MM.1S (cell line): ENCODE measurements at regions not wholly inside any gene's neighbourhood (a gene's known extent, or its start where the extent isn't known, plus 50 kb on each side); places are given as distances from the start of the nearest gene placed in this dataset.

Experiments
- DNase-seq: peaks from one replicate; pipeline ENCODE4 v3.0.0-alpha.2; 2015
- H2AFZ ChIP-seq: fragments of 300-600 bp; sonication (generic); 2 replicates; pipeline ENCODE4 v1.6.0; 2016; ENCODE audit warnings: antibody characterized with exemption, low read length
- H3F3A ChIP-seq: fragments of 300-600 bp; sonication (generic); 2 replicates; pipeline ENCODE4 v1.6.1; 2016; ENCODE audit warnings: mild to moderate bottlenecking, antibody characterized with exemption, low read length, moderate library complexity, mixed read lengths; ENCODE audit not compliant: insufficient read depth
- H3K27ac ChIP-seq: fragments of 300-600 bp; sonication (generic); 2 replicates; pipeline ENCODE4 v1.5.1; 2016; ENCODE audit warnings: mild to moderate bottlenecking, low read length
- H3K27me3 ChIP-seq: fragments of 300-600 bp; sonication (generic); replicated peaks from 2 replicates; pipeline ENCODE4 v1.6.0; 2016; ENCODE audit warnings: low read length; ENCODE audit not compliant: insufficient read depth
- H3K36me3 ChIP-seq: fragments of 300-600 bp; sonication (generic); replicated peaks from 2 replicates; pipeline ENCODE4 v1.6.1; 2016; ENCODE audit warnings: mild to moderate bottlenecking, low read length, mixed read lengths; ENCODE audit not compliant: insufficient read depth
- H3K4me1 ChIP-seq: fragments of 300-600 bp; sonication (generic); 2 replicates; pipeline ENCODE4 v1.6.1; 2016; ENCODE audit warnings: low read length, mixed read lengths
- H3K4me2 ChIP-seq: fragments of 300-600 bp; sonication (generic); 2 replicates; pipeline ENCODE4 v1.6.0; 2016; ENCODE audit warnings: low read depth, low read length
- H3K4me3 ChIP-seq: fragments of 300-600 bp; sonication (generic); 2 replicates; pipeline ENCODE4 v1.5.1; 2016; ENCODE audit warnings: low read length, mixed read lengths
- H3K79me2 ChIP-seq: fragments of 300-600 bp; sonication (generic); 2 replicates; pipeline ENCODE4 v1.6.1; 2016; ENCODE audit warnings: mixed run types, low read length, mixed read lengths
- H3K9ac ChIP-seq: fragments of 300-600 bp; sonication (generic); 2 replicates; pipeline ENCODE4 v1.6.1; 2016; ENCODE audit warnings: low read length, mixed read lengths
- H3K9me2 ChIP-seq: fragments of 300-600 bp; sonication (generic); replicated peaks from 2 replicates; pipeline ENCODE4 v1.6.1; 2016; ENCODE audit warnings: mild to moderate bottlenecking, low read length, mixed read lengths; ENCODE audit not compliant: insufficient read depth
- H3K9me3 ChIP-seq: fragments of 300-600 bp; sonication (generic); replicated peaks from 2 replicates; pipeline ENCODE4 v1.6.1; 2016; ENCODE audit warnings: mild to moderate bottlenecking, low read length, mixed read lengths; ENCODE audit not compliant: insufficient read depth
- H4K20me1 ChIP-seq: fragments of 300-600 bp; sonication (generic); 2 replicates; pipeline ENCODE4 v1.6.1; 2016; ENCODE audit warnings: mild to moderate bottlenecking, low read length, moderate library complexity, mixed read lengths; ENCODE audit not compliant: insufficient read depth
- EZH2 ChIP-seq: fragments of 300-600 bp; sonication (generic); optimal IDR thresholded peaks from 2 replicates; pipeline ENCODE3; 2017; ENCODE audit warnings: low read depth, mild to moderate bottlenecking, antibody characterized with exemption, low read length, mixed read lengths
- EZH2phosphoT487 ChIP-seq: fragments of 300-600 bp; sonication (generic); IDR thresholded peaks from 2 replicates; pipeline ENCODE4 v1.6.1; 2018; ENCODE audit warnings: antibody characterized with exemption, low read length
- TF ChIP-seq, protein P1 (sequence below): fragments of 300-600 bp; sonication (generic); IDR thresholded peaks from 2 replicates; pipeline ENCODE4 v1.5.1; 2016; ENCODE audit warnings: antibody characterized with exemption, low read length, mixed read lengths

DNA sequence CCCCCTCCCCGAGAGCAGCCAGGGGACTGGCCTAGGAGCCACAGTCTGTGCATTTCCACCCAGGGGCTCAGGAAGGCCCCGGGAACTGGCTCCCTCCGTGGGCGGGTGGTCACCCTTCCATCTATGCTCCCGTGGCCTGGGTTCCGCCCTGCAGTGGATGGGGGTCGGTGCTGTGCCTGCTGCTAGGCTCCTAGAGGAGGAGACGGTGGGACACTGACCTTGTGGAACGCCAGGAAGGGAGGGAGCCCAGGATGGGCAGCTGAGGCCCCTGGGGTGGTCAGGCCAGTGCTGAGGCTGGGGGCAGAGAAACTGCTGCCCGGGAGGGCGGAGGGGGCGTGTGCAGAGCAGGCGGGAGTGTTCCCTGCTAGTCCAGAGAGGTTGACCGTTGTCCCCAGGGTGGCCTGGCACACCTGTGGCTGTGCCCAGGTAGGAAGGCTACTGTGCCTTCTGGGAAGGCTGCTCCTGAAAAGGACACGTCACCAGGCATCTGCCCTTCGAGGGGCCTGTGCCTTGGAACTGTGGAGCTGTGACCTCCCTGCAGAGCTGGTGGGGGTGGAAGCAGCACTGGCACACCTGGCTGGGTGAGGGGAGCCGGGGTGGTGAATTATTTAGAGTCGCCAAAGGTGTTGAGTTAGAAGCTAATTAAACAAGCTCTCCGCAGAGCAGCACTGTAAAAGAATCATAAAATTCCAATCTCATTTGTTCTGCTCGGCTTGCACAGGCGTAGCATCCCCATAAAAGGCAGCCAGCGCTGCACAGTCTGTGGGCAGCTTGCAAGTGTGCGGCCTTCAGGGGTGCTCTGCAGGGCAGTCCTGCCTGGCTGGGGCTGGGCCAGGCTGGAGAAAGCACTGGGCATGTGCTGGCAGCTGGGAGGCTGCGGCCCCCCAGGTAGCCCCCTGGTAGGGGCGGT lies 145.1 kb downstream of the KIF26A start:
- Histone ChIP-seq H3K9ac (no peak overlapping the region), H3K27me3 (peaks cover 17% of the 10 kb centered on the region), H4K20me1 (no peaks in the 10 kb centered on the region), H3K9me3 (no peaks in the 10 kb centered on the region), H3K9me2 (no peaks in the 10 kb centered on the region), H3K4me2 (no peak overlapping the region), H3K79me2 (no peaks in the 10 kb centered on the region), H3F3A (no peaks in the 10 kb centered on the region), H3K27ac (no peak overlapping the region), H2AFZ (no peak overlapping the region), H3K4me3 (no peak overlapping the region), H3K36me3 (no peaks in the 10 kb centered on the region), H3K4me1 (no peaks in the 10 kb centered on the region)
- no peak for DNase-seq
- TF ChIP-seq EZH2, result no peak
- no peak for TF ChIP-seq EZH2phosphoT487
- TF ChIP-seq, protein P1, sequence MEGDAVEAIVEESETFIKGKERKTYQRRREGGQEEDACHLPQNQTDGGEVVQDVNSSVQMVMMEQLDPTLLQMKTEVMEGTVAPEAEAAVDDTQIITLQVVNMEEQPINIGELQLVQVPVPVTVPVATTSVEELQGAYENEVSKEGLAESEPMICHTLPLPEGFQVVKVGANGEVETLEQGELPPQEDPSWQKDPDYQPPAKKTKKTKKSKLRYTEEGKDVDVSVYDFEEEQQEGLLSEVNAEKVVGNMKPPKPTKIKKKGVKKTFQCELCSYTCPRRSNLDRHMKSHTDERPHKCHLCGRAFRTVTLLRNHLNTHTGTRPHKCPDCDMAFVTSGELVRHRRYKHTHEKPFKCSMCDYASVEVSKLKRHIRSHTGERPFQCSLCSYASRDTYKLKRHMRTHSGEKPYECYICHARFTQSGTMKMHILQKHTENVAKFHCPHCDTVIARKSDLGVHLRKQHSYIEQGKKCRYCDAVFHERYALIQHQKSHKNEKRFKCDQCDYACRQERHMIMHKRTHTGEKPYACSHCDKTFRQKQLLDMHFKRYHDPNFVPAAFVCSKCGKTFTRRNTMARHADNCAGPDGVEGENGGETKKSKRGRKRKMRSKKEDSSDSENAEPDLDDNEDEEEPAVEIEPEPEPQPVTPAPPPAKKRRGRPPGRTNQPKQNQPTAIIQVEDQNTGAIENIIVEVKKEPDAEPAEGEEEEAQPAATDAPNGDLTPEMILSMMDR, result no peak

DNA sequence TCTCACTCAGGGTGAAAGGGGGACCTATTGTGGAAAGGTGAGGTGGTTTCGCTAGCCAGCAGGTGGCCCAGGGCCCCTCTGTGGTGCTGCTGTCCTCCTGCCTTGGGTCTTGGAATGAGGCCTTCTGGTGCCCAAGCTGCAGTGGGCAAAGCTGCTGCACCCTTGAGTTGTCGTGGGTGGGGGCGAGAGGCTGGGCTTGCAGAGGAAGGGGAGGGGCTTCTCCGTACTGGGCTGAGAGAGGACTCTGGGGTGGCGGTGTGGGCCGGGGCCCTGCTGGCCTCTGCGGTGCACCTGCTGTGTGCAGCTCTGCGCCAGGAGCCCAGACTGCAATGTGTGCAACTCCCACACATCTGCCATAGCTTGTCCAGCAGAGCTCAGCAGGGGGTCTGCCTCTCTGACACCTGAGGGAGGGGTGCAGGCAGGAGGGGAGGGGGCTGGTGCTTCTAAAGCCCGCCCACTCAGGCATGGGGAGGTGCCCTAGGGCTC lies 145.8 kb downstream of the KIF26A start:
- no peaks in the 10 kb centered on the region for H3K4me1 ChIP-seq
- peaks cover 10% of the 10 kb centered on the region; the same call in 1 of the 2 replicates for H3K27me3 ChIP-seq
- H3K4me3 ChIP-seq, result no peak overlapping the region
- no peak for TF ChIP-seq EZH2
- TF ChIP-seq, protein P1, result no peak
- TF ChIP-seq EZH2phosphoT487, result no peak
- no peak for DNase-seq
- H3K9me3 ChIP-seq, result no peaks in the 10 kb centered on the region
- H2AFZ ChIP-seq, result no peak overlapping the region
- no peaks in the 10 kb centered on the region for H3K36me3 ChIP-seq
- no peaks in the 10 kb centered on the region for H4K20me1 ChIP-seq
- no peaks in the 10 kb centered on the region for H3K9me2 ChIP-seq
- no peak overlapping the region for H3K27ac ChIP-seq
- no peak overlapping the region for H3K9ac ChIP-seq
- no peaks in the 10 kb centered on the region for H3F3A ChIP-seq
- H3K79me2 ChIP-seq, result no peaks in the 10 kb centered on the region
- H3K4me2 ChIP-seq, result no peak overlapping the region

DNA sequence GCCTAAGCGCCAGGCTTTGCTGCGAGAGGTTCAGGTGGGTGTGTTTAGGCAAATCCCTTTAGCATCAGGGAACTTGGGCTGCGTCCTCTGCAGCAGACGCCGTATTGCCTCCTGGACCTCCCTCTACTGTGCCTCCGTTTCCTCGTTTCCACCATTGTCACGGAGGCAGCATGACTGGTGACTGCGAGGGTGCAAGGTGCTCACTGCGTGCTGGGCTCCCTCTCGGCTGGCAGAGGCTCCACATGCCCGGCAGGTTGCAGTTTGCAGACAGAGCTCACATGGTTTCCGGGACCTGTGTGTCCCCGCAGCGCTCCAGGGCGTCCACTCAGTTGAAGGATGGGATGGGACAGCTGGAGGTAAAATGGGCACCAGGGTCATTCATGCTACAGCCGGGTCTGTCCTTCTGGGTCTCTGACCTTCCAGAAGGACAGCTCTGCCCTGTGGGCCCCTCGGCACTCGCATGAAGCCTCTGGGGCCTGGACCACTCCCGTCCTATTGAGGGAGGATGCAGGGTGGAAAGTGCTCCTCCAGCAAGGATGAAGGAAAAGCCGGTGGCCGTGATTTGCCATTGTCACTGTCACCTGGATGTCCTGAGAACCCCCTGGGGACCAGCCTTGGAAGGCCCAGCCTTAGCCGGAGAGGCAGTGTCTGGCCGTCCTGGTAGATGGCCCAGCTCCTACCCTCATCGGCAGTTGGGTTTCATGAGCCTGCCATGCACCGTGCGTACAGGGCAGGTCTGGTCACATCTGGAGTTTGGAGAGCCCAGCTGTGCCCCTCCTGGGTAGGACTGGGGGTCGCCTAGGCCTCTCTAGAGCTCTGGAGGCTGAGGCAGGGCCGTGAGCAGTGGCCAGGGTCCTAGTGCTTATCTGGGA lies 146.5 kb downstream of the KIF26A start:
- Histone ChIP-seq H3K4me2 (no peak overlapping the region), H3K9me3 (no peaks in the 10 kb centered on the region), H3K36me3 (no peaks in the 10 kb centered on the region), H3K79me2 (no peaks in the 10 kb centered on the region), H3K9ac (no peak overlapping the region), H3K4me3 (no peak overlapping the region), H3K27ac (no peak overlapping the region), H2AFZ (no peak overlapping the region), H3F3A (no peaks in the 10 kb centered on the region), H3K27me3 (peaks cover 3% of the 10 kb centered on the region; the same call in 1 of the 2 replicates), H3K4me1 (no peaks in the 10 kb centered on the region), H3K9me2 (no peaks in the 10 kb centered on the region), H4K20me1 (no peaks in the 10 kb centered on the region)
- TF ChIP-seq EZH2phosphoT487, result no peak
- TF ChIP-seq EZH2, result no peak
- TF ChIP-seq, protein P1, result no peak
- DNase-seq, result no peak
